AG04450 (cell line): ENCODE measurements at regions not wholly inside any gene's neighbourhood (a gene's known extent, or its start where the extent isn't known, plus 50 kb on each side); places are given as distances from the start of the nearest gene placed in this dataset.

Experiments used
- CTCF ChIA-PET: fragments of 300-600, 350-600 bp; formaldehyde crosslinking; extraction: SDS; loops from one replicate; lab custom pipeline; 2022; ENCODE audit warnings: antibody characterized with exemption, inconsistent platforms; lab: Charles Lee
- POLR2A ChIA-PET: fragments of 350-600 bp; formaldehyde crosslinking; extraction: SDS; loops from one replicate; lab custom pipeline; 2021; ENCODE audit warnings: antibody characterized with exemption, inconsistent platforms; lab: Yijun Ruan, JAX
- DNase-seq: peaks from one replicate; pipeline ENCODE4 v3.0.0-alpha.2; 2011; ENCODE audit warnings: low read depth, low spot score
- H3K27ac ChIP-seq: one replicate; pipeline ENCODE4 v1.5.1; 2012; ENCODE audit warnings: low read depth, low read length, control low read depth
- H3K27me3 ChIP-seq: one replicate; pipeline ENCODE4 v1.6.0; 2012; ENCODE audit warnings: low read length; ENCODE audit not compliant: control insufficient read depth, insufficient read depth
- H3K4me3 ChIP-seq: 2 replicates; pipeline ENCODE4 v1.5.1; 2011; ENCODE audit warnings: mild to moderate bottlenecking, low read depth, low read length, control low read depth
- H3K9me3 ChIP-seq: 2 replicates; pipeline ENCODE4 v1.5.1; 2012; ENCODE audit warnings: low read length; ENCODE audit not compliant: control insufficient read depth, insufficient read depth
- CTCF ChIP-seq: IDR thresholded peaks from 2 replicates; pipeline ENCODE4 v1.5.1; 2011; ENCODE audit warnings: low read depth, low read length, control low read depth, inconsistent platforms

- TF ChIP-seq CTCF = no peak
- ChIA-PET POLR2A (no interaction called here), CTCF (no interaction called here)
- Histone ChIP-seq H3K27ac (no peak overlapping the region), H3K4me3 (no peak overlapping the region), H3K9me3 (no peaks in the 10 kb centered on the region; the same call in 1 of the 2 replicates), H3K27me3 (peaks cover 14% of the 10 kb centered on the region)
- no peak for DNase-seq
Measured at GRCh38 chr2:238777369-238778067, 70.4 kb upstream of the TWIST2 start.

- no peak overlapping the region for H3K4me3 ChIP-seq
Measured at GRCh38 chr2:238784671-238785527, 63.0 kb upstream of the TWIST2 start.

GRCh38 chr2:238785528-238785860 lies 62.4 kb upstream of the TWIST2 start:
- POLR2A ChIA-PET = no interaction called here
- DNase-seq = no peak
- H3K27me3 ChIP-seq = peaks cover 26% of the 10 kb centered on the region
- no peak overlapping the region for H3K27ac ChIP-seq
- H3K9me3 ChIP-seq = no peaks in the 10 kb centered on the region
- no peak overlapping the region for H3K4me3 ChIP-seq
- TF ChIP-seq CTCF = no peak
- CTCF ChIA-PET = interaction anchor here (0.6 to 3.3 kb wide), 46 partner anchors 10 to 1061 kb away, joined by 3 to 71 read pairs (median 4); partner anchors contain the start of gene TWIST2

More at GRCh38 chr2:238784671-238785527, 63.0 kb upstream of the TWIST2 start:
- DNase-seq = peak; percentile 27
- Histone ChIP-seq H3K27me3 (peaks cover 20% of the 10 kb centered on the region), H3K9me3 (no peaks in the 10 kb centered on the region), H3K27ac (no peak overlapping the region)
- peak; percentile 88 for TF ChIP-seq CTCF
- POLR2A ChIA-PET = no interaction called here
- CTCF ChIA-PET = interaction anchor here (0.6 to 3.3 kb wide), 53 partner anchors 11 to 1061 kb away, joined by 3 to 71 read pairs (median 4); partner anchors contain the start of gene TWIST2

- Histone ChIP-seq H3K27ac (no peak overlapping the region), H3K27me3 (peaks cover 35% of the 10 kb centered on the region), H3K9me3 (no peaks in the 10 kb centered on the region; the same call in 1 of the 2 replicates), H3K4me3 (no peak overlapping the region)
- no peak for TF ChIP-seq CTCF
- POLR2A ChIA-PET = no interaction called here
- CTCF ChIA-PET = interaction anchor here (1.1 to 3.3 kb wide), 9 partner anchors 14 to 429 kb away, joined by 3 to 71 read pairs (median 15); no protein-coding TSS in a partner anchor
- no peak for DNase-seq
Measured at GRCh38 chr2:238786379-238786778, 61.5 kb upstream of the TWIST2 start.
